ENCODE measurements at regions not wholly inside any gene's neighbourhood (a gene's known extent, or its start where the extent isn't known, plus 50 kb on each side); places are given as distances from the start of the nearest gene placed in this dataset.

- DNase-seq = no peak
Observed at GRCh38 chr4:152156442-152156841, 379.4 kb downstream of the FBXW7 start.

- DNase-seq = no peak
Observed at GRCh38 chr4:152155070-152155469, 380.8 kb downstream of the FBXW7 start.

GRCh38 chr4:152154433-152154832 lies 381.5 kb downstream of the FBXW7 start:
- no peak for DNase-seq

GRCh38 chr4:152153476-152154270 lies 382.2 kb downstream of the FBXW7 start:
- DNase-seq = no peak

GRCh38 chr4:152150214-152150613 lies 385.7 kb downstream of the FBXW7 start:
- no peak for DNase-seq

GRCh38 chr4:152149745-152150144 lies 386.1 kb downstream of the FBXW7 start:
- no peak for DNase-seq

GRCh38 chr4:152148057-152148456 lies 387.2 kb upstream of the GATB start:
- no peak for DNase-seq

- no peak for DNase-seq
Observed at GRCh38 chr4:152146244-152146643, 385.4 kb upstream of the GATB start.

GRCh38 chr4:152143806-152144205 lies 383.0 kb upstream of the GATB start:
- no peak for DNase-seq

GRCh38 chr4:152138451-152138850 lies 377.6 kb upstream of the GATB start:
- no peak for DNase-seq

- no peak for DNase-seq
Observed at GRCh38 chr4:152132776-152133175, 372.0 kb upstream of the GATB start.

- DNase-seq = no peak
Observed at GRCh38 chr4:152128356-152128755, 367.5 kb upstream of the GATB start.

GRCh38 chr4:152126238-152126637 lies 365.4 kb upstream of the GATB start:
- no peak for DNase-seq

GRCh38 chr4:152118819-152119553 lies 358.2 kb upstream of the GATB start:
- no peak for DNase-seq

GRCh38 chr4:152117933-152118507 lies 357.2 kb upstream of the GATB start:
- DNase-seq = no peak

GRCh38 chr4:152117520-152117919 lies 356.7 kb upstream of the GATB start:
- no peak for DNase-seq

- DNase-seq = no peak
Observed at GRCh38 chr4:152117054-152117453, 356.2 kb upstream of the GATB start.

GRCh38 chr4:152115794-152116193 lies 355.0 kb upstream of the GATB start:
- no peak for DNase-seq

- DNase-seq = no peak
Observed at GRCh38 chr4:152115118-152115517, 354.3 kb upstream of the GATB start.

- DNase-seq = no peak
Observed at GRCh38 chr4:152114562-152114961, 353.8 kb upstream of the GATB start.

- no peak for DNase-seq
Observed at GRCh38 chr4:152112887-152113286, 352.1 kb upstream of the GATB start.

- no peak for DNase-seq
Observed at GRCh38 chr4:152112190-152112589, 351.4 kb upstream of the GATB start.

- DNase-seq = no peak
Observed at GRCh38 chr4:152110780-152111179, 350.0 kb upstream of the GATB start.

All from NCI-H2171 (cell line).